ENCODE measurements at regions not wholly inside any gene's neighbourhood (a gene's known extent, or its start where the extent isn't known, plus 50 kb on each side); places are given as distances from the start of the nearest gene placed in this dataset.

DNA sequence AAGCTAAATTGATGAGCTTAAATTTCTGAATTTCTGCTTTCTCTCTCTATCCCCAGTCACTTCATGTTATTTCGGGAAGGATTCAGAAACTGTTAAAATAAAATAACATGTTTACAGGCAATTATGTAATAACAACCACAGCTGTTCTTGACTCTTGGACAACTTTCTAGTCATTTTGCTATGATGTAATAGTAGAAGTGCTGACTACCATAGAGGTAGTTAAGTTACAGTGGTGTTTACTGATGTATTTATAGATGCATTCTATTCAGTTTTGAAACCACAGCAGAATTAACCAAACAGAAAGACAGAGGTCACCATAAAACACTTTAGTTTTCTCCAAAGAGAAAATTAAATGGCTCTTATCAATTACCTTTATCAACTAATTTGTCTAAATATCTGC is 1292.0 kb upstream of the CHAC2 start (continued):
- TF ChIP-seq ZNF18 (tag by site-specific recombination; IDR thresholded peaks at IDR 0.05) (no peak), ZFHX2 (tag by site-specific recombination; conservative IDR thresholded peaks at IDR 0.05) (no peak), ZNF501 (tag by site-specific recombination; IDR thresholded peaks at IDR 0.05) (no peak), REPIN1 (tag by site-specific recombination; IDR thresholded peaks at IDR 0.05; ENCODE audit: low read depth) (no peak), IKZF3 (tag by site-specific recombination; IDR thresholded peaks at IDR 0.05) (no peak)

DNA sequence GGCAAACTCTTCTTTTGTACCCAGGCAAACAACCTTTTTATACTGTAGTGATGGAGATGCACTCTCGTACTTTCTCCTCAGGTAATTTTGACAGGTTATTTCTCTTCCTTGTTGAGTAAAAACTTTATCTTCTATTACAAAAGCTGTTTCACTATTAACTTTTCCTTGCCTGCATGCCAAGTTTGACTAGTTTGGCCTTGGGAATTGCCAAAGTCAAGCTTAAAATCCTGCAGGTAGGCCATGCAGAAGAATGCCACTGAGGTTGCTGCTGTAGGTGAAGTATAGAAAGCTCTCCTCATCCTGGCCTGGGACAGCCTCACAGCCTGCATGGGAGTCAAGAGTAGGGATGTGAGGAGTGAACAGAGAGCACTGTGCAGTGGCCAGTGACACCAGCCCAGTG is 1293.5 kb upstream of the CHAC2 start:
- no peaks in the 10 kb centered on the region for H3K36me3 ChIP-seq (ENCODE audit: control insufficient read depth in 2 of 2, insufficient read depth in 1 of 2, low read length in 2 of 2)
- no peak overlapping the region for H3K4me3 ChIP-seq (ENCODE audit: low read depth, low read length)
- TF ChIP-seq ZNF670 (tag by site-specific recombination; IDR thresholded peaks at IDR 0.05; ENCODE audit: low read depth) (no peak), ZNF514 (tag by site-specific recombination; IDR thresholded peaks at IDR 0.05) (no peak), ZNF341 (tag by site-specific recombination; IDR thresholded peaks at IDR 0.05; ENCODE audit: low read depth) (no peak), ZNF488 (tag by site-specific recombination; IDR thresholded peaks at IDR 0.05) (no peak), ZNF133 (tag by site-specific recombination; IDR thresholded peaks at IDR 0.05) (no peak), ZNF549 (tag by site-specific recombination; IDR thresholded peaks at IDR 0.05) (no peak), ZNF366 (tag by site-specific recombination; conservative IDR thresholded peaks at IDR 0.05) (no peak), ZNF548 (tag by site-specific recombination; IDR thresholded peaks at IDR 0.05) (no peak), ZNF561 (tag by site-specific recombination; IDR thresholded peaks at IDR 0.05; ENCODE audit: borderline replicate concordance) (no peak), ZNF146 (tag by site-specific recombination; IDR thresholded peaks at IDR 0.05) (no peak), SP3 (tag by site-specific recombination; IDR thresholded peaks at IDR 0.05) (no peak), ZFP41 (tag by site-specific recombination; IDR thresholded peaks at IDR 0.05; ENCODE audit: borderline replicate concordance) (no peak), ZNF18 (tag by site-specific recombination; IDR thresholded peaks at IDR 0.05) (no peak), ZNF677 (tag by site-specific recombination; IDR thresholded peaks at IDR 0.05) (no peak), ZNF704 (tag by site-specific recombination; IDR thresholded peaks at IDR 0.05) (no peak), ZNF132 (tag by site-specific recombination; IDR thresholded peaks at IDR 0.05; ENCODE audit: borderline replicate concordance) (no peak)
- TF ChIP-seq, protein P1, sequence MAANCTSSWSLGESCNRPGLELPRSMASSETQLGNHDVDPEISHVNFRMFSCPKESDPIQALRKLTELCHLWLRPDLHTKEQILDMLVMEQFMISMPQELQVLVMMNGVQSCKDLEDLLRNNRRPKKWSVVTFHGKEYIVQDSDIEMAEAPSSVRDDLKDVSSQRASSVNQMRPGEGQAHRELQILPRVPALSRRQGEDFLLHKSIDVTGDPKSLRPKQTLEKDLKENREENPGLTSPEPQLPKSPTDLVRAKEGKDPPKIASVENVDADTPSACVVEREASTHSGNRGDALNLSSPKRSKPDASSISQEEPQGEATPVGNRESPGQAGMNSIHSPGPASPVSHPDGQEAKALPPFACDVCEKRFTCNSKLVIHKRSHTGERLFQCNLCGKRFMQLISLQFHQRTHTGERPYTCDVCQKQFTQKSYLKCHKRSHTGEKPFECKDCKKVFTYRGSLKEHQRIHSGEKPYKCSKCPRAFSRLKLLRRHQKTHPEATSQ (tag by site-specific recombination; IDR thresholded peaks at IDR 0.05), result no peak
- no peaks in the 10 kb centered on the region for H3K4me1 ChIP-seq (ENCODE audit: control insufficient read depth, insufficient read depth, low read length)
- CTCF ChIA-PET, result no interaction called here
- POLR2A ChIA-PET, result no interaction called here
- H3K27ac ChIP-seq (ENCODE audit: extremely low read depth, low read depth, low read length), result no peak overlapping the region
- no peaks in the 10 kb centered on the region for H3K9me3 ChIP-seq (ENCODE audit: control insufficient read depth, insufficient read depth, low read depth, low read length)
